Activated naive CD8-positive, alpha-beta T cell treated with anti-CD3 and anti-CD28 coated beads, Interleukin-2, amount 10 ng/mL, durations not matched to agents 7 days and 5 days (primary cell): ENCODE measurements at regions not wholly inside any gene's neighbourhood (a gene's known extent, or its start where the extent isn't known, plus 50 kb on each side); places are given as distances from the start of the nearest gene placed in this dataset.

ENCODE experiments used
- ATAC-seq: fragments of 150-1000 bp; cut with Tn5 transposase; one replicate; pipeline ENCODE4 v1.10.0; 2021; ENCODE audit warnings: low read depth, moderate library complexity
- POLR2A ChIA-PET: fragments of 350-600 bp; sonication (Branson Sonifier 250); formaldehyde crosslinking; loops from one replicate; lab custom pipeline; 2021; ENCODE audit warnings: antibody characterized with exemption; lab: Charles Lee
- DNase-seq: peaks from one replicate; pipeline ENCODE4 v3.0.0; 2021
- H3K27ac Mint-ChIP-seq: one replicate; pipeline ENCODE4 v1.8.0; 2022; ENCODE audit warnings: mild to moderate bottlenecking, mixed read lengths
- H3K27me3 Mint-ChIP-seq: one replicate; pipeline ENCODE4 v1.8.0; 2022; ENCODE audit warnings: mild to moderate bottlenecking, moderate library complexity, mixed read lengths
- H3K36me3 Mint-ChIP-seq: one replicate; pipeline ENCODE4 v1.8.0; 2021; ENCODE audit warnings: mild to moderate bottlenecking, mixed read lengths
- H3K4me1 Mint-ChIP-seq: one replicate; pipeline ENCODE4 v1.8.0; 2021; ENCODE audit warnings: mixed read lengths
- H3K4me3 Mint-ChIP-seq: one replicate; pipeline ENCODE4 v1.8.0; 2022; ENCODE audit warnings: mild to moderate bottlenecking, moderate library complexity, mixed read lengths
- H3K9me3 Mint-ChIP-seq: one replicate; pipeline ENCODE4 v1.8.0; 2021; ENCODE audit warnings: mixed read lengths

DNA sequence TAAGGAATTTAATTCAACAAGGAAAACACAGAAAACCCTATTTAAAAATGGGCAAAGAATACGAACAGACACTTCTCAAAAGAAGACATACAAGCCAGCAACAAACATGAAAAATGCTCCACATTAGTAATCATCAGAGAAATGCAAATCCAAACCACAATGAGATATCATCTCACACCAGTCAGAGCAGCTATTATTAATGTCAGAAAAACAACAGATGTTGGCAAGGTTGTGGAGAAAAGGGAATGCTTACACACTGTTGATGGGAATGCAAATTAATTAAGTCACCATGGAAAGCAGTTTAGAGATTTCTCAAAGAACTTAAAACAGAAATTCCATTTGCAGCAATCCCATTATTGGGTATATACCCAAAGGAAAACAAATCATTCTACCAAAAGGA, 55.2 kb downstream of the GCC1 start:
- POLR2A ChIA-PET: no interaction called here

DNA sequence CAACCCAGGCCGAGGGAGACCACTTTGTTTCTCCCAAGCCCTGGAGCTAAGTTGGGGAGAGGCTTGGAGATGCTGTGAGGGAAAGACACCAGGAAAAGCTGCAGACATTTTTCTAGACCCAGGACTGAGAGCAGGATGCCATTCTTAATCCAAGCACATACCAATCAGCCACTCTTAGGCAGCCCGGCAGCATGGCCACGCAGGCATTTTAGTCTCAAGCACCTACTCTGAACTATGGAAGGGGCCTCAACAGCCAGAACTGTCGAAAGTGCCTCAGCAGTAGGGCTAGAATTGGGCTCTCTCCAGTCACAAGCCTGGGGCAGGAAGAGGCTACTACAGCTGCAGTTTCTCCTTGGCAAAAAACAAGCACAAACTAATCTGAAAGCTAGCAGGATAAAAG, 57.8 kb downstream of the GCC1 start:
- Mint-ChIP-seq H3K27me3 (peaks cover 31% of the 10 kb centered on the region), H3K27ac (no peak overlapping the region), H3K36me3 (no peaks in the 10 kb centered on the region), H3K9me3 (peaks cover 2% of the 10 kb centered on the region), H3K4me1 (no peaks in the 10 kb centered on the region), H3K4me3 (no peak overlapping the region)
- DNase-seq (no peak), ATAC-seq (no peak)
- POLR2A ChIA-PET: no interaction called here

More for the DNA sequence above, 55.2 kb downstream of the GCC1 start:
- DNase-seq: no peak
- Mint-ChIP-seq H3K36me3 (no peaks in the 10 kb centered on the region), H3K4me1 (no peaks in the 10 kb centered on the region), H3K9me3 (peaks cover 2% of the 10 kb centered on the region), H3K4me3 (no peak overlapping the region), H3K27me3 (peaks cover 28% of the 10 kb centered on the region), H3K27ac (no peak overlapping the region)
- no peak for ATAC-seq

DNA sequence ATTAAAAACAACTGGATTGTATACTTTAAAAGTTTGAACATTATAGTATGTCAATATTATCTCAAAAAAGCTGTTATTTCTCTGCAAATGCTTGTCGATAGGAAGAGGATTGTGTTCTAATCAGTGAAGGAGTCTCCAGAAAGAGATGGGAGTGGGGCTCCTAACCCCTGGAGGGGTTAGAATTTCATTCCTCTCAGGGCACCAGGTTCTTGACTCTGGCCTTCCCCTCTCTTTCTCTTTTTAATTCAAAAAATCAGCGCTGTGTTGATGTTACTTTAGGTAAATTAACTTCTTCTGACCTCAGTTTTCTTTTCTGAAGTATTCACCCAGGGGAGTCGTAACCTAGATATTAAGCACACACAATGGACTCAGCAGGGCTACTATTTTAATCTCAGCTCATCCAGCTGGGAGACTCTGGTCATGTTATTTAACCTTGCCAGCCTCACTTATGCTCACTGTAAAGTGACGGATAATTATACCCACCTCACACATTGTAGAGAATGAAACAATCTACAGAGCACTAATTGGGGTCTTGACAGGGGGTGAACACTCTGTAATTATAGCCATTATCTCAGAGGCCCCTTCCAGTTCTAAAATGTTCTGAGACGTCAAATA, 59.4 kb downstream of the GCC1 start:
- H3K27me3 Mint-ChIP-seq: peaks cover 33% of the 10 kb centered on the region
- no peak overlapping the region for H3K27ac Mint-ChIP-seq
- H3K36me3 Mint-ChIP-seq: no peaks in the 10 kb centered on the region
- H3K4me3 Mint-ChIP-seq: no peak overlapping the region
- no peaks in the 10 kb centered on the region for H3K4me1 Mint-ChIP-seq
- POLR2A ChIA-PET: no interaction called here
- H3K9me3 Mint-ChIP-seq: peaks cover 2% of the 10 kb centered on the region
- no peak for ATAC-seq
- DNase-seq: no peak

DNA sequence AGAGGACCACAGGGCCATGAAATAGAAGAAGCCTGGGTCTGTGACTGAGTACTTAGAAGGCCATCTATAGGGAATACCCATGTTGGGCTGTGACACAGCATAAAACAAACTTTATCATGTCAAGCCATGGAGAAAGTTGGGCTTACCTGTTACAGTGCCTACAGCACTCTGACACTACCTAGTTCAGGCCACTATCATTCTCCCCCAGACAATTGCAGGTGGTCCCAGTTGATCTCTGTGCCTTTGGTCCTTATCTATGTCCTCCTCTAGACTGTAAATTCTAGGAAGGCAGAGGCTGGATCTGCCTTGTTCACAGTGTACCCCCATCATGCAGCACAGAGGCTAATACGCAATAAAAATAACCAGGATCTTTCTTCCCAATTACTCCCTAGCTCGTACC, 69.1 kb downstream of the GCC1 start:
- DNase-seq (no peak), ATAC-seq (no peak)
- POLR2A ChIA-PET: no interaction called here
- Mint-ChIP-seq H3K27me3 (peaks cover 8% of the 10 kb centered on the region), H3K36me3 (no peaks in the 10 kb centered on the region), H3K4me1 (no peaks in the 10 kb centered on the region), H3K27ac (no peak overlapping the region), H3K9me3 (peaks cover 1% of the 10 kb centered on the region), H3K4me3 (no peak overlapping the region)

DNA sequence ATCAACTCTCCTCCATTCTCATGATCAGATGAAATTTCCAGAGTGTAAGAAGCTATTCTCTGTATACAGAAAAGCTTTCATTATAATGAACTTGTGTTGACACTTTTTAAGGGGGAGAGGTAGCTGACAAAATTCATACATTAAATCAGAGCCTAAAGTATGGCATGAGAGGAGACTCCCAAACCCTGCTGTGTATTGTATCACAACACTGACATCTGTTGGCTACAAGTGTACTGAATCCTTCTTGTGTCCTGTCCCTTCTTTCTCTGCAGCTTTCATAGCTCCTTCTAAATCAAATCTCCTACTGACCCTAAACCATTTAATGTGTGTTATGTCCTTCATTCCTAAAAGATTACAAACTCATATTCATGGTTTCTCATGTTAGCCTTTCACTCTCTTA, 70.9 kb downstream of the GCC1 start:
- DNase-seq (no peak), ATAC-seq (no peak)
- POLR2A ChIA-PET: no interaction called here
- Mint-ChIP-seq H3K36me3 (no peaks in the 10 kb centered on the region), H3K4me1 (no peaks in the 10 kb centered on the region), H3K27me3 (peaks cover 12% of the 10 kb centered on the region), H3K9me3 (no peaks in the 10 kb centered on the region), H3K4me3 (no peak overlapping the region), H3K27ac (no peak overlapping the region)

DNA sequence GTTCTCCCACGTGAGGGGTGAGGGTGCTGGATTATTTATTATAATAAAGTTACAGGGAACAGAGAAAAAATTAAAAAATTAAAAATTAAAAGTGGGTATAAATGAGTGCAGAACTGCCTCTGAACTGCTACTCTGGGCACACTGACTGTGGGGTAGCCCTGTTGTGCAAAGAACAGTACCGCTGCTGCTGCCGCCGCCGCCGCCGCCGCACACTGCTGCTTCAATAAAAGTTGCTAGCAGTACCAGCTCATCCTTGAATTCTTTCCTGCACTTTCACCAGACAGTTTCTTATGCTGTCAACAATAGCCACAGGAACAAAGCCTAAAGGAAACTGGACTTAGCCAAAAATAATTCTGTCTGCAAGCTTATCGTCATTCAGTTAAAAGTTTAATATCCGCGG, 72.1 kb downstream of the GCC1 start:
- Mint-ChIP-seq H3K9me3 (no peaks in the 10 kb centered on the region), H3K36me3 (no peaks in the 10 kb centered on the region), H3K4me1 (no peaks in the 10 kb centered on the region), H3K4me3 (no peak overlapping the region), H3K27ac (no peak overlapping the region), H3K27me3 (peaks cover 16% of the 10 kb centered on the region)
- ATAC-seq: no peak
- POLR2A ChIA-PET: no interaction called here
- no peak for DNase-seq

DNA sequence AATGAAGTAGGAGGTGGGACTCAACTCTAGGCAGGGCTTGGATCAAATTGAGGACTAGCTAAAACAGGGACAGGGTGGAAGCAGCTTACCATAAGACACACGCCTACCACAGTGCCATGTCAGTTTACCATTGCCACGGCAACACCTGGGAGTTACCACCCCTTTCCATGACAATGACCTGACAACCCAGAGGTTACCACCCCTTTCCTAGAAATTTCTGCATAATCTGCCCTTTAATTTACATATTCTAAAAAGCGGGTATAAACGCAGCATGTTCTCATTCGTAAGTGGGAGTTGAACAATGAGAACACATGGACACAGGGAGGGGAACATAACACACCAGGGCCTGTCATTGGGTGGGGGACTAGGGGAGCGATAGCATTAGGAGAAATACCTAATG, 72.7 kb downstream of the GCC1 start:
- ATAC-seq: no peak
- H3K27ac Mint-ChIP-seq: no peak overlapping the region
- H3K9me3 Mint-ChIP-seq: no peaks in the 10 kb centered on the region
- H3K36me3 Mint-ChIP-seq: no peaks in the 10 kb centered on the region
- POLR2A ChIA-PET: no interaction called here
- H3K4me1 Mint-ChIP-seq: no peaks in the 10 kb centered on the region
- no peak for DNase-seq
- peaks cover 22% of the 10 kb centered on the region for H3K27me3 Mint-ChIP-seq
- no peak overlapping the region for H3K4me3 Mint-ChIP-seq

DNA sequence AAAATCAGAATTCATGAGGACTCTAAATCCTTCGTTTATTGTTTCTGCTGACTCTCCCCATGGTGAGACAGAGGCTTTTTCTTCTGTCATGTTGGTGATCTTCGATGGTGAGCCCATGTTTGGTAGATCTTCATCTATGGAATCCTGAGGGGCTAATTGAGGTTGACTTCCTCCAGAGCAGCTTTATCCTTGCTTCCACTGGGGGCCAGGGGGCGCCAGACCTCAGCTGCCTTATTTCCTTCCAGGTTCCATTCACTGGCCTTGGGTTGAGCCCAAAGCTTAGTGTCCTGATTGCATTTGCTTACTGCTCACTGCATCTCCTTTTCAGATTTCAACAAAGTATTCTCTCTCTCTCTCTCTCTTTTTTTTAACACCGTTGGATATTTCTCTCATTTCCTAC, 80.7 kb downstream of the GCC1 start:
- no peak for ATAC-seq
- Mint-ChIP-seq H3K27me3 (peaks cover 24% of the 10 kb centered on the region), H3K27ac (no peak overlapping the region), H3K9me3 (no peaks in the 10 kb centered on the region), H3K36me3 (no peaks in the 10 kb centered on the region), H3K4me3 (no peak overlapping the region), H3K4me1 (no peaks in the 10 kb centered on the region)
- DNase-seq: peak; percentile 34
- POLR2A ChIA-PET: no interaction called here

DNA sequence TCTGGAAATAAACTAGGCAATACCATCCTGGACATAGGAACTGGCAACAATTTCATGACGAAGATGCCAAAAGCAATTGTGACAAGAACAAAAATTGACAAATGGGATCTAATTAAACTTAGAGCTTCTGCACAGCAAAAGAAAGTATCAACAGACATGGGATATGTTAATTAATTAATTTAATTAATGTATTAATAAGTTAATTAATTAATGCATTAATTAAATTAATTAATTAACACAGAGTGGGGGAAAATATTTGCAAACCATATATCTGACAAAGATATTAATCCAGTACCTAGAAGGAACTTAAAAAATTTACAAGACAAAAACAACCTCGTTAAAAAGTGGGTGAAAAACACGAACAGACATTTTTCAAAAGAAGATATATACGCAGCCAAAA, 83.6 kb downstream of the GCC1 start:
- Mint-ChIP-seq H3K27me3 (peaks cover 20% of the 10 kb centered on the region), H3K4me1 (no peaks in the 10 kb centered on the region), H3K4me3 (no peak overlapping the region), H3K36me3 (no peaks in the 10 kb centered on the region), H3K9me3 (no peaks in the 10 kb centered on the region), H3K27ac (no peak overlapping the region)
- ATAC-seq (no peak), DNase-seq (no peak)
- POLR2A ChIA-PET: no interaction called here

DNA sequence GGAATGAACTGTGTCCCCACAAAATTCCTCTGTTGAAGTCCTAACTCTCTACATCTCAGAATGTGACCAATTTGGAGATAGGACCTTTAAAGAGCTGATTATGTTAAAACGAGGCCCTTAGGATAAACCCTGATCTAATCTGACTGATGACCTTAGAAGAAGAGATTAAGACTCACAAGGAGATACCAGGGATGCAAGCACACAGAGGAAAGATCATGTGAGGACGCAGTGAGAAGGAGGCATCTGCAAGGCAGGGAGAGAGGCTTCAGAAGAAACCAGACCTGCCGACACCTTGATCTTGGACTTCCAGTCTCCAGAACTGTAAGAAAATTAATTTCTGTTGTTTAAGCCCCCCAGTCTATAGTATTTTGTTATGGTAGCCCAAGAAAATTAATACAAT, 94.9 kb upstream of the ZNF800 start:
- Mint-ChIP-seq H3K36me3 (no peaks in the 10 kb centered on the region), H3K9me3 (no peaks in the 10 kb centered on the region), H3K27ac (no peak overlapping the region), H3K27me3 (peaks cover 3% of the 10 kb centered on the region), H3K4me1 (peaks cover 5% of the 10 kb centered on the region), H3K4me3 (no peak overlapping the region)
- DNase-seq: no peak
- POLR2A ChIA-PET: no interaction called here
- no peak for ATAC-seq

DNA sequence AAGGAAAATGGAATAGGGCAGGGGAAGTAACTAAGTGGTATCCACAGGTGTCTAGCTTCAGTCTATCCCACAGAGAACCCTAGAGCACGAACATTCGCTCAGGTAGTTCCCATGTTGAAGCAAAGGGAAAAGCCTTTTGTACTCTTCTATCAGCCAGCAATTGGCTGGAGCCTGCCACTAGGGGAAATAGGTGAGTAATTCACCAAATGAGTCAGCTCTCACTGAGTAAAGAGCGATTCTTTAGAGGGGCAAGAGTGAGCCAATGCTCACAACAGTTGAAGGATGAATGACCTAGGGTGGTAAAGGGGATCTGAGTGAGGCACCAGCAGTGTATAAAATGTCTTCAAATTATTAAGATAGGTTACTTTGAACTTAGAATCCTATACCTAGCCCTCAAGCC, 94.1 kb upstream of the ZNF800 start:
- peaks cover 3% of the 10 kb centered on the region for H3K27me3 Mint-ChIP-seq
- H3K27ac Mint-ChIP-seq: no peak overlapping the region
- no peak for DNase-seq
- peaks cover 5% of the 10 kb centered on the region for H3K4me1 Mint-ChIP-seq
- POLR2A ChIA-PET: no interaction called here
- no peak for ATAC-seq
- no peak overlapping the region for H3K4me3 Mint-ChIP-seq
- H3K36me3 Mint-ChIP-seq: no peaks in the 10 kb centered on the region
- no peaks in the 10 kb centered on the region for H3K9me3 Mint-ChIP-seq

DNA sequence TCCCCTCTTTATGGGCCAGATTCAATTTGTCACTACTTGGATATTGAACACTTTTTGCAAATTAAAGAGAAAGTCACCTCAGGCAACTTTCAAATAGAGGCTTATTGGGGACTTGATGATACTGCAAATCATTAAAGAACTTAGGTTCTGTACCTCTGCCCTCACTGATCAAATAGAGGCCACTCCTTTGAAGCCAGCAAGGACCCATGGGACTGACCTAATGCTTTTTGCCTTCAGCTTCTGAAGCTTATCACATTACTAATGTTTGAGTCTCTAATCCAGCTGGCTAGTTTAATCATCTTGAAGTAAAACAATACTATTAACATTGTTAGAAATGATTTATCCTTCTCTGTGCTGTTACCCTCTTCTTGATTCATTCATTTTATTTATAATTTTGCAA, 93.0 kb upstream of the ZNF800 start:
- no peak for ATAC-seq
- H3K9me3 Mint-ChIP-seq: no peaks in the 10 kb centered on the region
- H3K27ac Mint-ChIP-seq: no peak overlapping the region
- H3K27me3 Mint-ChIP-seq: no peaks in the 10 kb centered on the region
- no peak for DNase-seq
- H3K4me3 Mint-ChIP-seq: no peak overlapping the region
- H3K36me3 Mint-ChIP-seq: no peaks in the 10 kb centered on the region
- H3K4me1 Mint-ChIP-seq: peaks cover 5% of the 10 kb centered on the region
- POLR2A ChIA-PET: no interaction called here

DNA sequence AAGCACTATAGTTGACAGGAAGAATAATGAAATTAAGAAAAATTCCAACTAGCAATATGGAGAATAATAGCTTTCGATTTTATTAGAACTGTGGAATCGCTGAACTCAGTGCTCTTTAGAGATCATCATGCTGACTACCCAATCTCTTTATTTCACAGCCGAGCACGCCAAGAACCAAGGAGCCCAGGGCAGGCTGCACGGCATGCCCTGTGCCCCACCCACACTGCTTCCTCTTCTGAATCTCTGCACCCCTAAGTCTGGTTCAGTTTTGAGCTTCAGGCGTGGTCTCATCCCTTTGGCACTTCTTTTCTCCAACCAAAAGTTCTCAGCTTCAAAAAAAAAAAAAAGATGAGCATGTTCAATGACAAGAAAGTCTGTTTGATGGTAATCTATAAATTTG, 92.4 kb upstream of the ZNF800 start:
- ATAC-seq (no peak), DNase-seq (no peak)
- POLR2A ChIA-PET: no interaction called here
- Mint-ChIP-seq H3K4me1 (peaks cover 5% of the 10 kb centered on the region), H3K9me3 (no peaks in the 10 kb centered on the region), H3K27ac (no peak overlapping the region), H3K36me3 (no peaks in the 10 kb centered on the region), H3K4me3 (peak overlapping the region; percentile 8), H3K27me3 (no peaks in the 10 kb centered on the region)

DNA sequence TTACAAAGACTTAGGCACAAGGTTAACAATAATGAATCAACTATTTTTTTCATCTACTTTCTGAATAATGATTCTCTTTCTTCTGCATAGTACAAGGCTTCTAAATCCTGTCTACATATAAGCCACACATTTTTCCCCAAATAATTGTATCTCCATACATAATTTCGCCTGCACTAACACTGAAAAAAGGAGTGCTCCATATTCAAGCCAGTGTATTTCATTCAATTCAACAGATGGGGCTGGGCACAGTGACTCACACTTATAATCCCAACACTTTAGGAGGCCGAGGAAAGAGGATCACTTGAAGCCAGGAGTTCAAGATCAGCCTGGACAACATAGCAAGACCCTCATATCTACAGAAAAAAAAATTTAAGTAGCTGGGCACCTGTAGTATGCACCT, 86.0 kb upstream of the ZNF800 start:
- H3K4me1 Mint-ChIP-seq: no peaks in the 10 kb centered on the region
- DNase-seq (no peak), ATAC-seq (no peak)
- H3K9me3 Mint-ChIP-seq: no peaks in the 10 kb centered on the region
- POLR2A ChIA-PET: no interaction called here
- no peak overlapping the region for H3K4me3 Mint-ChIP-seq
- no peaks in the 10 kb centered on the region for H3K36me3 Mint-ChIP-seq
- no peak overlapping the region for H3K27ac Mint-ChIP-seq
- H3K27me3 Mint-ChIP-seq: peaks cover 3% of the 10 kb centered on the region

DNA sequence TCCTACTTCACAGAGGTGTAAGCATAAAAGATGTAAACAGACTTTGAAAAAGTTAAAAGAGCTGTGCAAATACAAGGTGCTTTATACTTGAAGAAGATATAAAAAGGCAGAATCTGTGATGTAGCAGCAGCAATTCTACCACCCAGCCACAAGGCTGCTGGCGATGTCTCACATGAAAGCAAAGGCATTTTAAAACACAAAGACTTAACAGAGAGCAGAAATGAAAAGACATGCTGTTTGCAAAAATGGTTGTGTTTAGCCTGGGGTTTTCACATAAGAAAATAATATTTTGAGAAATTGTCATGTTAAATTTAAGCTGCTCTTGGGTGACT, 85.5 kb upstream of the ZNF800 start:
- Mint-ChIP-seq H3K27ac (no peak overlapping the region), H3K9me3 (no peaks in the 10 kb centered on the region), H3K27me3 (peaks cover 5% of the 10 kb centered on the region), H3K36me3 (no peaks in the 10 kb centered on the region), H3K4me3 (no peak overlapping the region), H3K4me1 (no peaks in the 10 kb centered on the region)
- DNase-seq: no peak
- POLR2A ChIA-PET: no interaction called here
- ATAC-seq: no peak
